NCI-H2171 (cell line): ENCODE measurements at regions not wholly inside any gene's neighbourhood (a gene's known extent, or its start where the extent isn't known, plus 50 kb on each side); places are given as distances from the start of the nearest gene placed in this dataset.
"Not testable (repeated sequence)": the region's sequence is repeated elsewhere in the genome, so short reads cannot be mapped to it uniquely, and the experiment has no call there.

Experiments
- DNase-seq: peaks from one replicate; lab custom pipeline; 2025; lab: John Stamatoyannopoulos, UW

DNA sequence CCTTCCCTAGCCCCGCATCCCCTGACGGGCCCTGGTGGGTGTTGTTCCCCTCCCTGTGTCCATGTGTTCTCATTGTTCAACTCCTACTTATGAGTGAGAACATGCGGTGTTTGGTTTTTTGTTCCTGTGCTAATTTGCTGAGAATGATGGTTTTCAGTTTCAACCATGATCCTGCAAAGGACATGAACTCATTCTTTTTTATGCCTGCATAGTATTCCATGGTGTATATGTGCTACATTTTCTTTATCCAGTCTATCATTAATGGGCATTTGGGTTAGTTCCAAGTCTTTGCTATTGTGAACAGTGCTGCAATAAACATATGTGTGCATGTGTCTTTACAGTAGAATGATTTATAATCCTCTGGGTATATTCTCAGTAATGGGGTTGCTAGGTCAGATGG is 65.7 kb upstream of the DCD start:
- DNase-seq, result not testable (repeated sequence)

DNA sequence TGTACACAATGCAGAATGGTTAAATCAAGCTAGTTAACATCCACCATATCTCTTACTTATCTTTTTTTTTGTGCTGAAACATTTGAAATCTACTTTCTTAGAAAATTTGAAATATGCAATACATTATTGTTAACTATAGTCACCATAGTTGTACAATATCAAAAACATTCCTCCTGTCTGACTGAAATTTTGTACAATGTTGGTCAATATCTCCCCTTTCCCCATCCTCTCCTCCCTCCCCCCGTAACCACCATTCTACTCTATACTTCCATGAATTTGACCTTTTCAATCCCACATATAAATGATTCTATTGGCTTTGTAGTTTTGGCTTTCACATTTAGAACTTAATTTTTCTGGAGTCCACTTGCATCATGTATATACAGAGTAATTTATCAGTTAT is 63.5 kb upstream of the DCD start:
- DNase-seq, result no peak

DNA sequence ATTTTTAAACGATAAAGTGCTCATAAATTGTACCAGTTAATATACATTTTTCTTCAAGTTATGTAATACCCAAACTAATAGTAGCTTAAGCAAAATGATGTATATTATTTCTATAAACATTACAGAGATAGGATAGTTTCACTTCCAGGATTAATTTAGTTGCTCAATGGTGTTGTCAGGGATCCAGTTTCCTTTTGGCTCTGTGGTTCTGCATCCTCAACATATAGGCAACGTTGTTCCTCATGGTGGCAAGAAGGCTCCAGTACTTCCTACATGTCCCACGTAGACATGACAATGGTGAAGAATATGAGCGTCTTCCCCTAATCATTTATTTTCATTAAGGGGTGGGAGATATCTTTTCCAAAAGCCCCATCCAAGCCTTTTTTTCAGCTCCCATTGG is 60.7 kb upstream of the DCD start:
- DNase-seq, result no peak

DNA sequence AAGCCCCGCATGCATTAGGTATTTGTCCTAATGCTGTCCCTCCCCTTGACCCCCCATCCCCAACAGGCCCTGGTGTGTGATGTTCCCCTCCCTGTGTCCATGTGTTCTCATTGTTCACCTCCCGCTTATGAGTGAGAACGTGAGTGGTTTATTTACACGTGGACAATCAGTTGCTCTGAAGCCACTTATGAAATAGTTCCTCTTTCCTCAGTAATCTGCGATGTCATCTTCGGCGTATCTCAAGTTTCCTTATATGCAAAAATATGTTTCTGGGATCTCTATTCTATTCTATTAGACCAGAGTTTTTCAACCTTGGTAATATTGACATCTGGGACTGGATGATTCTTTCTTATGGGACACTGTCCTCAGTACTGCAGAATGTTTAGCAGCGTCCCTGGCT is 56.0 kb upstream of the DCD start:
- no peak for DNase-seq

DNA sequence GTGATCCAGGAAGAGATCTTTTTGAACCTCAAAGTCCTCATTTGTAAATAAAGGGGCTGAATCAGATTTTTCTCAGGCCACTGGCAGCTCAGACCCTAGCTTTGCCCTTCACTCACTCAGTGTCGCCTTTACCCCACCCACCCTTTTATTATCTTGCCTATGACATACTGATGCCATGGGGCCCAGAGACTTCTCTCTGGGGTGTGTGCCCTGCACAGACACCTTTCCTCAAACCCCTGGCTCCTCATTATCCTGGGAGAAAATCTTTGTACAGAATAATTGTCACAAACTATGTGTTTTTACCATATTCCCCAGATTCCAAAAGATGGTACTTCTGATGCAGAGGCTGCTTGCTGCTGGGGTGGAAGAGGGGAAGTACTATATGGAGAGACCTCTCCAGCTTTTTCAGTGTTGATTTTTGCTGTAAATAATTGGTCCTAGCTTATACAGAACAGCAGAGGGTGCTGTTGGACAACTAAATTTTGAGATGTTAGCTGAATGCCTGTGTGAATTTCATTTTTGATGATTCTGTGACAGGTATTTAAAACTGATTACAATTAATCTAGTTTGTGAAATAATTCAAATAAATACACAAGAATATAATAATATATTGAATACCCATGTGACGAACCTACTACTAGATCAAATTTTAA is 53.9 kb upstream of the DCD start:
- no peak for DNase-seq

DNA sequence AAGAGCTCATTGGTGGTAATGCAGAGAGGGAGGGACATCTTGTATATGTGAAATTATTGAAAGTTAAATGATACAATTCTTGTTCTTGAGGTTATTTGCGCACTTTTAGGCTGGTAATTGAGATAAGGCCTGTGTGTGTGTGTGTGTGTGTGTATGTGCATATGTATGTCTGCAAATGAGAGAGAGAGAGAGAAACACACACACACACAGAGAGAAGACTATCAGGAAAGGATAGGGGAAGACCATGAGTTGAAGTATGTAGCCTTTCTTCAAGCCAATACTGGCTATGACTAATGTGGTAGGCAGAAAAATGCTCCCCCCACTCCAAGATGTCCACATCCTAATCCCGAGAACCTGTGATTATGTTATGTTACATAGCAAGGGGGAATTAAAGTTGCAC is 52.7 kb upstream of the DCD start:
- no peak for DNase-seq

DNA sequence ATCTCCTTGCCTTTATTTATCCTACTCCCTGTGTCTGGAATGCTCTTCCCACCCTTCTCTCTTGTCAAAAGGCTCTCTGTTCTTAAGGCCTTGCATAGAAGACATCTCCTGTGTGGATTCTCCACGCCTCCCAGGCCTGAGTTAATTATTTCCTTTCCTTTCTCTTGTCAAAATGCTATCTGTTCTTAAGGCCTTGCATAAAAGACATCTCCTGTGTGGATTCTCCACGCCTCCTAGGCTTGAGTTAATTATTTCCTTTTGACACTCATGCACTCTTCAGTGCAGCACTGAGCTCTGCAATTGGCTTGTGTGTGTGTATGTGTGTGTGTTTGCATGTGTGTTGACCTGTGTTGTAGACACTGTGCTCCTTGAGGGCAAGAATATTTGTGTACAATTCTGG is 52.1 kb upstream of the DCD start:
- DNase-seq, result no peak
